ENCODE measurements at regions not wholly inside any gene's neighbourhood (a gene's known extent, or its start where the extent isn't known, plus 50 kb on each side); places are given as distances from the start of the nearest gene placed in this dataset.

- no peaks in the 10 kb centered on the region for H3K27me3 ChIP-seq (ENCODE audit: control insufficient read depth in 1 of 2, insufficient read depth in 1 of 2, low read length in 2 of 2)
- no peak overlapping the region for H3K27ac ChIP-seq (ENCODE audit: low read length, poor library complexity, severe bottlenecking)
- no peak overlapping the region for H2BK5ac ChIP-seq (ENCODE audit: low read depth, low read length, poor library complexity, severe bottlenecking)
- H2BK12ac ChIP-seq (ENCODE audit: low read length in 2 of 2): no peak overlapping the region
- H2AFZ ChIP-seq (ENCODE audit: low read depth, low read length): no peak overlapping the region
- H2AK5ac ChIP-seq (ENCODE audit: low read length, severe bottlenecking): no peak overlapping the region
- no peaks in the 10 kb centered on the region for H3K79me1 ChIP-seq (replicated peaks; ENCODE audit: low read length, poor library complexity, severe bottlenecking)
- DNase-seq: no peak
- H3K14ac ChIP-seq (ENCODE audit: low read length in 2 of 2): no peak overlapping the region
- no peak overlapping the region for H3K23ac ChIP-seq (ENCODE audit: low read length in 2 of 2)
- H3K18ac ChIP-seq (ENCODE audit: low read depth in 1 of 2, low read length in 2 of 2): no peak overlapping the region
- no peaks in the 10 kb centered on the region for H3K36me3 ChIP-seq (ENCODE audit: control insufficient read depth in 1 of 2, insufficient read depth in 2 of 2, low read depth in 1 of 2, low read length in 2 of 2)
- no peak overlapping the region for H3K4me2 ChIP-seq (ENCODE audit: low read length, poor library complexity, severe bottlenecking)
- H4K91ac ChIP-seq (ENCODE audit: low read length): no peak overlapping the region
- H3K4me1 ChIP-seq (ENCODE audit: control insufficient read depth, insufficient read depth, low read depth, low read length): no peaks in the 10 kb centered on the region
- no peak overlapping the region for H2BK120ac ChIP-seq (ENCODE audit: low read depth, low read length)
- no peaks in the 10 kb centered on the region for H3K9me3 ChIP-seq (ENCODE audit: control insufficient read depth, low read length)
- no peak overlapping the region for H2BK15ac ChIP-seq (ENCODE audit: low read depth, poor library complexity, severe bottlenecking)
- no peak overlapping the region for H4K8ac ChIP-seq (ENCODE audit: low read length)
- H3K9ac ChIP-seq (ENCODE audit: low read length): no peak overlapping the region
- H3K4ac ChIP-seq (ENCODE audit: low read depth in 1 of 2, low read length in 2 of 2): no peak overlapping the region
- WGBS: no CpG with 5 or more reads among the region's 2 CpGs
- H3K4me3 ChIP-seq (ENCODE audit: insufficient read depth in 1 of 2, low read depth in 1 of 2, low read length in 2 of 2): no peak overlapping the region
Observed at GRCh38 chr1:218514689-218515088, 169.6 kb downstream of the TGFB2 start.

DNA sequence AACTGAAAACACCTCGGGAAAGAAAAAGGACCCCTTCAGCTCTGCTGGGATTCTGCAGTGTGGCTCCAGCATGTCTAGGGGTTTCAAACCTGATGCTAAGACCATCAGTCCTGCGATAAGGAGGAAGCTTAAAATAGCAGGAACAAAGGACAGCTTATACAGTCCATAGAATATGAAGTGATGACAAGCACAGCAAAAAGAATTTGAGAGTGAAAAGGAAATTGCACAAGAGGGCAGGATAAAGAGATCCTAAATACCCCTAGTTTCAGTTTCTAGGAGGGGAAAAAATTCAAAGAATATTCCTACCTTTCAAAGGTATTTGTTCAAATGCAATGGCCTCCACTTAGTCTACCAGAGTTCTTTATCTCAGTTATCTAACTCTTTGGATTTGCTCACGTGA is 171.4 kb downstream of the TGFB2 start:
- Histone ChIP-seq H3K27me3 (ENCODE audit: control insufficient read depth in 1 of 2, insufficient read depth in 1 of 2, low read length in 2 of 2) (no peaks in the 10 kb centered on the region), H3K27ac (ENCODE audit: low read length, poor library complexity, severe bottlenecking) (no peak overlapping the region), H4K8ac (ENCODE audit: low read length) (no peak overlapping the region), H2BK120ac (ENCODE audit: low read depth, low read length) (no peak overlapping the region), H2BK12ac (ENCODE audit: low read length in 2 of 2) (no peak overlapping the region), H2BK5ac (ENCODE audit: low read depth, low read length, poor library complexity, severe bottlenecking) (no peak overlapping the region), H3K36me3 (ENCODE audit: control insufficient read depth in 1 of 2, insufficient read depth in 2 of 2, low read depth in 1 of 2, low read length in 2 of 2) (no peaks in the 10 kb centered on the region), H4K91ac (ENCODE audit: low read length) (no peak overlapping the region), H3K4me3 (ENCODE audit: insufficient read depth in 1 of 2, low read depth in 1 of 2, low read length in 2 of 2) (no peak overlapping the region), H3K9ac (ENCODE audit: low read length) (no peak overlapping the region), H3K4me1 (ENCODE audit: control insufficient read depth, insufficient read depth, low read depth, low read length) (no peaks in the 10 kb centered on the region), H2AK5ac (ENCODE audit: low read length, severe bottlenecking) (no peak overlapping the region), H3K14ac (ENCODE audit: low read length in 2 of 2) (no peak overlapping the region), H3K4me2 (ENCODE audit: low read length, poor library complexity, severe bottlenecking) (no peak overlapping the region), H3K23ac (ENCODE audit: low read length in 2 of 2) (no peak overlapping the region), H2BK15ac (ENCODE audit: low read depth, poor library complexity, severe bottlenecking) (no peak overlapping the region), H3K79me1 (replicated peaks; ENCODE audit: low read length, poor library complexity, severe bottlenecking) (no peaks in the 10 kb centered on the region), H3K18ac (ENCODE audit: low read depth in 1 of 2, low read length in 2 of 2) (no peak overlapping the region), H3K4ac (ENCODE audit: low read depth in 1 of 2, low read length in 2 of 2) (no peak overlapping the region), H2AFZ (ENCODE audit: low read depth, low read length) (no peak overlapping the region), H3K9me3 (ENCODE audit: control insufficient read depth, low read length) (no peaks in the 10 kb centered on the region)
- no peak for DNase-seq
- 83% methylated on average over 3 of the region's 3 CpGs for WGBS

DNA sequence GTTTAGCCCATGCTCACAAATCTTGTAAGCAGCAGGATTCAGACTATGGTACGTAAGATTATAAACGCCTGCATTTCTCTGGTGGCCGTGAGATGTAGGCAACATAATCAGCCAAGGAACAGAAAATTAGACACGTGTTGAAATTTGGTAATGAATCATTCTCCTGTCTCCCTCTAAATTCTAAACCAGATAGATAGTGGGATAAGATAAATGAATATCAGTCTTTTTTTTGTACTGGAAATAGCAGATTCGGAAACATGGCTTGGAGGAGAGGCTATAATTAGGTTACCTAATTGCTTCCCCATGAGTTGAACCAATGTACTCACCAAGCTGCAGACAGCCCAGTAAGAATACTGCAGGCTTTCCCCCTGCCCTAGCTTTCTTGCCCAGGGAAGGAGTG is 172.3 kb downstream of the TGFB2 start:
- Histone ChIP-seq H3K4me2 (ENCODE audit: low read length, poor library complexity, severe bottlenecking) (no peak overlapping the region), H4K8ac (ENCODE audit: low read length) (no peak overlapping the region), H2BK5ac (ENCODE audit: low read depth, low read length, poor library complexity, severe bottlenecking) (no peak overlapping the region), H2AFZ (ENCODE audit: low read depth, low read length) (no peak overlapping the region), H3K36me3 (ENCODE audit: control insufficient read depth in 1 of 2, insufficient read depth in 2 of 2, low read depth in 1 of 2, low read length in 2 of 2) (no peaks in the 10 kb centered on the region), H3K9ac (ENCODE audit: low read length) (no peak overlapping the region), H2BK120ac (ENCODE audit: low read depth, low read length) (no peak overlapping the region), H3K9me3 (ENCODE audit: control insufficient read depth, low read length) (no peaks in the 10 kb centered on the region), H3K4me3 (ENCODE audit: insufficient read depth in 1 of 2, low read depth in 1 of 2, low read length in 2 of 2) (no peak overlapping the region), H3K14ac (ENCODE audit: low read length in 2 of 2) (no peak overlapping the region), H3K4me1 (ENCODE audit: control insufficient read depth, insufficient read depth, low read depth, low read length) (no peaks in the 10 kb centered on the region), H3K18ac (ENCODE audit: low read depth in 1 of 2, low read length in 2 of 2) (no peak overlapping the region), H3K23ac (ENCODE audit: low read length in 2 of 2) (no peak overlapping the region), H3K27me3 (ENCODE audit: control insufficient read depth in 1 of 2, insufficient read depth in 1 of 2, low read length in 2 of 2) (no peaks in the 10 kb centered on the region), H2BK15ac (ENCODE audit: low read depth, poor library complexity, severe bottlenecking) (no peak overlapping the region), H3K27ac (ENCODE audit: low read length, poor library complexity, severe bottlenecking) (no peak overlapping the region), H3K4ac (ENCODE audit: low read depth in 1 of 2, low read length in 2 of 2) (no peak overlapping the region), H4K91ac (ENCODE audit: low read length) (no peak overlapping the region), H2AK5ac (ENCODE audit: low read length, severe bottlenecking) (no peak overlapping the region), H2BK12ac (ENCODE audit: low read length in 2 of 2) (no peak overlapping the region), H3K79me1 (replicated peaks; ENCODE audit: low read length, poor library complexity, severe bottlenecking) (no peaks in the 10 kb centered on the region)
- no peak for DNase-seq
- WGBS: 92% methylated on average over 4 of the region's 5 CpGs

DNA sequence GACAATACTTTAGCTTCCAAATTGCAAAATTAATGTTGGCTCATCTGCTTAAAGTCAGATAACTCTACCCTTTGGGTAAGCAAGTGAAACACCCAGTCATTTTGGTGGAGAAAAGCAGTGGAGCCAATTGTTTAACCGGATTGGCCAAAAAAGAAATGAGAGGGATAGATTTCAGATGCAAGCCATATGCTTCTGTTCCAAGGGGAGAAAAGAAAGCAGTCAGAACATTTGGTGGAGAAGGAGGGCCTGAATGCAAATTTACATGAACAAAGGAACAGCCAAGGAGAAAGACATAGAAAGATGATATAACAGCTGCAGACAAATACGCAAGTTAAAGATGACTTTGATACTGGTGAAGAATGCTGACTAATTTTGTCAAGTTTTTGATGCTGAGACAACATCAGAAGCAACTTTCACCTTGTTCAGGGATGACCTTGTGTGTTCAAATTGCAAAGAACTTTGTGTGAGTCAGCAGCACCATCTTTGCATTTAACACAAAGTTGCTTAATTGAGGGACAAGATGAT is 173.1 kb downstream of the TGFB2 start:
- no peak for DNase-seq
- Histone ChIP-seq H4K8ac (ENCODE audit: low read length) (no peak overlapping the region), H3K4me1 (ENCODE audit: control insufficient read depth, insufficient read depth, low read depth, low read length) (no peaks in the 10 kb centered on the region), H3K9me3 (ENCODE audit: control insufficient read depth, low read length) (no peaks in the 10 kb centered on the region), H3K14ac (ENCODE audit: low read length in 2 of 2) (no peak overlapping the region), H2BK12ac (ENCODE audit: low read length in 2 of 2) (no peak overlapping the region), H3K9ac (ENCODE audit: low read length) (no peak overlapping the region), H3K4me3 (ENCODE audit: insufficient read depth in 1 of 2, low read depth in 1 of 2, low read length in 2 of 2) (no peak overlapping the region), H3K27ac (ENCODE audit: low read length, poor library complexity, severe bottlenecking) (no peak overlapping the region), H2AK5ac (ENCODE audit: low read length, severe bottlenecking) (no peak overlapping the region), H2AFZ (ENCODE audit: low read depth, low read length) (no peak overlapping the region), H2BK5ac (ENCODE audit: low read depth, low read length, poor library complexity, severe bottlenecking) (no peak overlapping the region), H3K4ac (ENCODE audit: low read depth in 1 of 2, low read length in 2 of 2) (no peak overlapping the region), H4K91ac (ENCODE audit: low read length) (no peak overlapping the region), H3K23ac (ENCODE audit: low read length in 2 of 2) (no peak overlapping the region), H2BK15ac (ENCODE audit: low read depth, poor library complexity, severe bottlenecking) (no peak overlapping the region), H2BK120ac (ENCODE audit: low read depth, low read length) (no peak overlapping the region), H3K4me2 (ENCODE audit: low read length, poor library complexity, severe bottlenecking) (no peak overlapping the region), H3K18ac (ENCODE audit: low read depth in 1 of 2, low read length in 2 of 2) (no peak overlapping the region), H3K36me3 (ENCODE audit: control insufficient read depth in 1 of 2, insufficient read depth in 2 of 2, low read depth in 1 of 2, low read length in 2 of 2) (no peaks in the 10 kb centered on the region), H3K27me3 (ENCODE audit: control insufficient read depth in 1 of 2, insufficient read depth in 1 of 2, low read length in 2 of 2) (no peaks in the 10 kb centered on the region), H3K79me1 (replicated peaks; ENCODE audit: low read length, poor library complexity, severe bottlenecking) (no peaks in the 10 kb centered on the region)
- WGBS: over 99% methylated on average over 2 of the region's 2 CpGs

Data from mesenchymal stem cell (in vitro differentiated cells and primary cell).